Fibroblast of lung (primary cell): ENCODE measurements at regions not wholly inside any gene's neighbourhood (a gene's known extent, or its start where the extent isn't known, plus 50 kb on each side); places are given as distances from the start of the nearest gene placed in this dataset.

Experiments used
- DNase-seq, 2 donors: peaks; one replicate each; pipeline versions ENCODE4 v3.0.0 to v3.0.0-alpha.2; 2010; ENCODE audit warnings: low read depth in 2 of 2
- H2AFZ ChIP-seq: 2 replicates; pipeline ENCODE4 v1.5.1; 2012; ENCODE audit warnings: low read length, control low read depth, inconsistent platforms
- H3K27ac ChIP-seq: 2 replicates; pipeline ENCODE4 v1.5.1; 2011; ENCODE audit warnings: low read length, control low read depth; ENCODE audit not compliant: insufficient read depth
- H3K27me3 ChIP-seq: 2 replicates; pipeline ENCODE4 v1.5.1; 2011; ENCODE audit warnings: mild to moderate bottlenecking, low read length; ENCODE audit not compliant: control insufficient read depth, insufficient read depth
- H3K36me3 ChIP-seq: 2 replicates; pipeline ENCODE4 v1.5.1; 2011; ENCODE audit warnings: low read length; ENCODE audit not compliant: control insufficient read depth, insufficient read depth
- H3K4me1 ChIP-seq: 2 replicates; pipeline ENCODE4 v1.5.1; 2011; ENCODE audit warnings: low read length; ENCODE audit not compliant: control insufficient read depth, insufficient read depth; ENCODE audit errors: extremely low read depth
- H3K4me2 ChIP-seq: 2 replicates; pipeline ENCODE4 v1.5.1; 2011; ENCODE audit warnings: low read length, control low read depth; ENCODE audit not compliant: insufficient read depth; ENCODE audit errors: extremely low read depth
- H3K4me3 ChIP-seq, 4 experiments: fragments of 200-600 bp in 1 of 4; sonication (generic) in 1 of 4; replicated peaks in 1 of 4; 2 replicates each; pipeline ENCODE4 v1.5.1; 2011 to 2016; ENCODE audit warnings: low read length in 4 of 4, low read depth in 3 of 4, mild to moderate bottlenecking in 3 of 4, control low read depth in 2 of 4, inconsistent platforms in 1 of 4, mixed read lengths in 1 of 4; ENCODE audit not compliant: insufficient read depth in 1 of 4; ENCODE audit errors: control extremely low read depth in 1 of 4
- H3K79me2 ChIP-seq: 2 replicates; pipeline ENCODE4 v1.5.1; 2012; ENCODE audit warnings: mild to moderate bottlenecking, low read length, inconsistent platforms; ENCODE audit not compliant: control insufficient read depth, insufficient read depth
- H3K9ac ChIP-seq: 2 replicates; pipeline ENCODE4 v1.5.1; 2011; ENCODE audit warnings: mild to moderate bottlenecking, low read length, control low read depth; ENCODE audit not compliant: insufficient read depth
- H3K9me3 ChIP-seq: 2 replicates; pipeline ENCODE4 v1.5.1; 2012; ENCODE audit warnings: low read depth, low read length; ENCODE audit not compliant: control insufficient read depth, insufficient read depth
- H4K20me1 ChIP-seq: 2 replicates; pipeline ENCODE4 v1.5.1; 2011; ENCODE audit warnings: low read length; ENCODE audit not compliant: control insufficient read depth, insufficient read depth; ENCODE audit errors: extremely low read depth
- CTCF ChIP-seq, 2 donors: IDR thresholded peaks in 1 of 2; conservative IDR thresholded peaks in 1 of 2; 1 replicate in 1 of 2; 2 replicates in 1 of 2; pipeline ENCODE4 v1.5.1; 2011 to 2012; ENCODE audit warnings: low read length in 2 of 2, control low read depth in 1 of 2, inconsistent platforms in 1 of 2, low read depth in 1 of 2, mild to moderate bottlenecking in 1 of 2
- EZH2 ChIP-seq: IDR thresholded peaks from 2 replicates; pipeline ENCODE4 v1.5.1; 2012; ENCODE audit warnings: low read length, control low read depth, mild to moderate bottlenecking; ENCODE audit errors: missing control alignments

- no peak for TF ChIP-seq EZH2
- TF ChIP-seq CTCF (conservative IDR thresholded peaks at IDR 0.05 in 1 of 2, IDR thresholded peaks at IDR 0.05 in 1 of 2; ENCODE audit: low read depth in 1 of 2, low read length in 2 of 2), result no peak
- no peaks in the 10 kb centered on the region for H3K4me1 ChIP-seq
- H3K4me3 ChIP-seq, result no peak overlapping the region
- DNase-seq, result peak in 1 of 2 donors; percentile 93
- no peak overlapping the region for H2AFZ ChIP-seq
- no peak overlapping the region for H3K9ac ChIP-seq
- no peaks in the 10 kb centered on the region for H4K20me1 ChIP-seq
- H3K4me2 ChIP-seq, result no peak overlapping the region
- no peaks in the 10 kb centered on the region for H3K27me3 ChIP-seq
- H3K27ac ChIP-seq, result no peak overlapping the region
- H3K79me2 ChIP-seq, result no peaks in the 10 kb centered on the region
- H3K36me3 ChIP-seq, result no peaks in the 10 kb centered on the region
- H3K9me3 ChIP-seq, result no peaks in the 10 kb centered on the region
These were observed 534.1 kb upstream of the JAG1 start for GRCh38 chr20:11207749-11208502.

- Histone ChIP-seq H3K9me3 (no peaks in the 10 kb centered on the region), H3K79me2 (no peaks in the 10 kb centered on the region), H3K27me3 (no peaks in the 10 kb centered on the region), H3K4me3 (no peak overlapping the region), H3K27ac (no peak overlapping the region), H4K20me1 (no peaks in the 10 kb centered on the region), H3K4me2 (no peak overlapping the region), H3K4me1 (peaks cover 2% of the 10 kb centered on the region), H3K9ac (no peak overlapping the region), H2AFZ (no peak overlapping the region), H3K36me3 (no peaks in the 10 kb centered on the region)
- no peak for TF ChIP-seq CTCF (conservative IDR thresholded peaks at IDR 0.05 in 1 of 2, IDR thresholded peaks at IDR 0.05 in 1 of 2; ENCODE audit: low read depth in 1 of 2, low read length in 2 of 2)
- DNase-seq, result peak in 1 of 2 donors; percentile 30
These were observed 536.8 kb upstream of the JAG1 start for GRCh38 chr20:11210611-11211010.

GRCh38 chr20:11212272-11212671 is 538.5 kb upstream of the JAG1 start:
- Histone ChIP-seq H3K79me2 (no peaks in the 10 kb centered on the region), H3K27me3 (no peaks in the 10 kb centered on the region), H3K4me2 (no peak overlapping the region), H3K36me3 (no peaks in the 10 kb centered on the region), H3K27ac (no peak overlapping the region), H2AFZ (no peak overlapping the region), H3K4me1 (peaks cover 4% of the 10 kb centered on the region), H3K9me3 (no peaks in the 10 kb centered on the region), H3K4me3 (no peak overlapping the region), H4K20me1 (no peaks in the 10 kb centered on the region), H3K9ac (no peak overlapping the region)
- TF ChIP-seq CTCF (conservative IDR thresholded peaks at IDR 0.05 in 1 of 2, IDR thresholded peaks at IDR 0.05 in 1 of 2; ENCODE audit: low read depth in 1 of 2, low read length in 2 of 2), result no peak
- no peak for TF ChIP-seq EZH2
- no peak for DNase-seq
